Liver (tissue), 3 donors: ENCODE measurements at regions not wholly inside any gene's neighbourhood (a gene's known extent, or its start where the extent isn't known, plus 50 kb on each side); places are given as distances from the start of the nearest gene placed in this dataset.

ENCODE experiments used
- CTCF ChIP-seq: fragments of 150-350 bp; IDR thresholded peaks from 2 replicates; pipeline ENCODE4 v1.5.1; 2017; ENCODE audit warnings: improper control_type of control experiment, low read depth, low read length; ENCODE audit not compliant: missing input control
- EGR1 ChIP-seq, 2 donors: IDR thresholded peaks; 2 replicates each; pipeline ENCODE4 v1.6.1; 2016 to 2018; ENCODE audit warnings: antibody characterized with exemption in 2 of 2, low read depth in 2 of 2
- JUND ChIP-seq, 2 donors: IDR thresholded peaks; 2 replicates each; pipeline ENCODE4 v1.6.1; 2016; ENCODE audit warnings: antibody characterized with exemption in 2 of 2
- RAD21 ChIP-seq, 2 donors: IDR thresholded peaks; 2 replicates each; pipeline ENCODE4 v1.6.1; 2016; ENCODE audit warnings: antibody characterized with exemption in 2 of 2, mild to moderate bottlenecking in 2 of 2
- YY1 ChIP-seq: IDR thresholded peaks from 2 replicates; pipeline ENCODE4 v1.6.1; 2016; ENCODE audit warnings: antibody characterized with exemption, mild to moderate bottlenecking
- TF ChIP-seq, protein P1 (sequence below): IDR thresholded peaks from 2 replicates; pipeline ENCODE4 v1.6.1; 2016; ENCODE audit warnings: antibody characterized with exemption
- TF ChIP-seq, protein P2 (sequence below): IDR thresholded peaks from 2 replicates; pipeline ENCODE4 v1.6.1; 2016; ENCODE audit warnings: antibody characterized with exemption, mild to moderate bottlenecking
- donor health status: healthy.
- donor health status: healthy.

- TF ChIP-seq CTCF (no peak), EGR1 (IDR thresholded peaks at IDR 0.05; ENCODE audit: low read depth in 2 of 2) (no peak), YY1 (no peak), RAD21 (IDR thresholded peaks at IDR 0.05) (no peak), JUND (IDR thresholded peaks at IDR 0.05) (no peak)
- TF ChIP-seq, protein P1, sequence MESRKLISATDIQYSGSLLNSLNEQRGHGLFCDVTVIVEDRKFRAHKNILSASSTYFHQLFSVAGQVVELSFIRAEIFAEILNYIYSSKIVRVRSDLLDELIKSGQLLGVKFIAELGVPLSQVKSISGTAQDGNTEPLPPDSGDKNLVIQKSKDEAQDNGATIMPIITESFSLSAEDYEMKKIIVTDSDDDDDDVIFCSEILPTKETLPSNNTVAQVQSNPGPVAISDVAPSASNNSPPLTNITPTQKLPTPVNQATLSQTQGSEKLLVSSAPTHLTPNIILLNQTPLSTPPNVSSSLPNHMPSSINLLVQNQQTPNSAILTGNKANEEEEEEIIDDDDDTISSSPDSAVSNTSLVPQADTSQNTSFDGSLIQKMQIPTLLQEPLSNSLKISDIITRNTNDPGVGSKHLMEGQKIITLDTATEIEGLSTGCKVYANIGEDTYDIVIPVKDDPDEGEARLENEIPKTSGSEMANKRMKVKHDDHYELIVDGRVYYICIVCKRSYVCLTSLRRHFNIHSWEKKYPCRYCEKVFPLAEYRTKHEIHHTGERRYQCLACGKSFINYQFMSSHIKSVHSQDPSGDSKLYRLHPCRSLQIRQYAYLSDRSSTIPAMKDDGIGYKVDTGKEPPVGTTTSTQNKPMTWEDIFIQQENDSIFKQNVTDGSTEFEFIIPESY, result no peak
- TF ChIP-seq, protein P2, sequence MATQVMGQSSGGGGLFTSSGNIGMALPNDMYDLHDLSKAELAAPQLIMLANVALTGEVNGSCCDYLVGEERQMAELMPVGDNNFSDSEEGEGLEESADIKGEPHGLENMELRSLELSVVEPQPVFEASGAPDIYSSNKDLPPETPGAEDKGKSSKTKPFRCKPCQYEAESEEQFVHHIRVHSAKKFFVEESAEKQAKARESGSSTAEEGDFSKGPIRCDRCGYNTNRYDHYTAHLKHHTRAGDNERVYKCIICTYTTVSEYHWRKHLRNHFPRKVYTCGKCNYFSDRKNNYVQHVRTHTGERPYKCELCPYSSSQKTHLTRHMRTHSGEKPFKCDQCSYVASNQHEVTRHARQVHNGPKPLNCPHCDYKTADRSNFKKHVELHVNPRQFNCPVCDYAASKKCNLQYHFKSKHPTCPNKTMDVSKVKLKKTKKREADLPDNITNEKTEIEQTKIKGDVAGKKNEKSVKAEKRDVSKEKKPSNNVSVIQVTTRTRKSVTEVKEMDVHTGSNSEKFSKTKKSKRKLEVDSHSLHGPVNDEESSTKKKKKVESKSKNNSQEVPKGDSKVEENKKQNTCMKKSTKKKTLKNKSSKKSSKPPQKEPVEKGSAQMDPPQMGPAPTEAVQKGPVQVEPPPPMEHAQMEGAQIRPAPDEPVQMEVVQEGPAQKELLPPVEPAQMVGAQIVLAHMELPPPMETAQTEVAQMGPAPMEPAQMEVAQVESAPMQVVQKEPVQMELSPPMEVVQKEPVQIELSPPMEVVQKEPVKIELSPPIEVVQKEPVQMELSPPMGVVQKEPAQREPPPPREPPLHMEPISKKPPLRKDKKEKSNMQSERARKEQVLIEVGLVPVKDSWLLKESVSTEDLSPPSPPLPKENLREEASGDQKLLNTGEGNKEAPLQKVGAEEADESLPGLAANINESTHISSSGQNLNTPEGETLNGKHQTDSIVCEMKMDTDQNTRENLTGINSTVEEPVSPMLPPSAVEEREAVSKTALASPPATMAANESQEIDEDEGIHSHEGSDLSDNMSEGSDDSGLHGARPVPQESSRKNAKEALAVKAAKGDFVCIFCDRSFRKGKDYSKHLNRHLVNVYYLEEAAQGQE, result no peak
Measured at GRCh38 chr5:3107156-3107611, 355.7 kb upstream of the IRX2 start.
